ENCODE measurements at regions not wholly inside any gene's neighbourhood (a gene's known extent, or its start where the extent isn't known, plus 50 kb on each side); places are given as distances from the start of the nearest gene placed in this dataset.

DNA sequence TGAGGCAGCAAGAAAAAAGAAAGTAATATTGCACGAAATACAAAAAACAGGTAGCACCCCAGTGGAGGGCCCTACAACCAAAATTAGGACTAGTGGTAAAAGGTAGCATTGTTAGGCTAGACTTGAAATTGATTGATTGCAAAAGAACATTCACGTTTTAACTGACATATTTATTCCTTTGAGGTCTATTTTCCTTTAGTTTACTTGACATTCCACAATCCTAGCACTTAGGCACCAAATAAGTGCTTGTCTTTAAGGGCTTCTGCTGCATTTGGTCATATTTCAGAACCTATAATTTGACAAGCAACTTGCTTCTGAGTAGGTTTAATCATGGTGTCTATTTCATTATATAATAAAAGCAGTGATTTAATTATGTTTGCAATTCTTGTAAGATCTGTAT is 642.7 kb upstream of the AGTR1 start:
- DNase-seq (ENCODE audit: low read depth, low spot score) (no peak), FAIRE-seq (no peak), ATAC-seq (no peak)
- Histone ChIP-seq H3K36me3 (ENCODE audit: control insufficient read depth in 2 of 2, insufficient read depth in 2 of 2, low read length in 1 of 2) (no peaks in the 10 kb centered on the region), H3K4me1 (ENCODE audit: control insufficient read depth, insufficient read depth, low read length) (no peaks in the 10 kb centered on the region), H3K4me2 (ENCODE audit: control insufficient read depth, insufficient read depth) (no peak overlapping the region), H3K27ac (ENCODE audit: control insufficient read depth, insufficient read depth) (no peak overlapping the region), H2AFZ (ENCODE audit: control insufficient read depth, low read depth, low read length) (no peak overlapping the region), H3K9me3 (replicated peaks; ENCODE audit: control insufficient read depth, insufficient read depth, low read length) (no peaks in the 10 kb centered on the region), H4K20me1 (ENCODE audit: control insufficient read depth, insufficient read depth) (no peaks in the 10 kb centered on the region), H3K79me2 (ENCODE audit: control insufficient read depth, insufficient read depth, low read length) (no peaks in the 10 kb centered on the region), H3K9ac (ENCODE audit: control insufficient read depth, insufficient read depth, low read length) (no peak overlapping the region), H3K27me3 (replicated peaks in 1 of 2; ENCODE audit: control insufficient read depth in 2 of 2, insufficient read depth in 2 of 2, low read length in 1 of 2) (no peaks in the 10 kb centered on the region), H3K4me3 (no peak overlapping the region)
- ChIA-PET SMC1A (ENCODE audit: uncharacterized antibody, unreplicated experiment) (no interaction called here), RAD21 (ENCODE audit: unreplicated experiment) (no interaction called here), CTCF (no interaction called here), POLR2A (no interaction called here)
- intact Hi-C loops (cut with micrococcal nuclease; ENCODE audit: unreplicated experiment) = no loop called here
- TF ChIP-seq PAX8 (IDR thresholded peaks at IDR 0.05) = no peak
- TF ChIP-seq, protein P1, sequence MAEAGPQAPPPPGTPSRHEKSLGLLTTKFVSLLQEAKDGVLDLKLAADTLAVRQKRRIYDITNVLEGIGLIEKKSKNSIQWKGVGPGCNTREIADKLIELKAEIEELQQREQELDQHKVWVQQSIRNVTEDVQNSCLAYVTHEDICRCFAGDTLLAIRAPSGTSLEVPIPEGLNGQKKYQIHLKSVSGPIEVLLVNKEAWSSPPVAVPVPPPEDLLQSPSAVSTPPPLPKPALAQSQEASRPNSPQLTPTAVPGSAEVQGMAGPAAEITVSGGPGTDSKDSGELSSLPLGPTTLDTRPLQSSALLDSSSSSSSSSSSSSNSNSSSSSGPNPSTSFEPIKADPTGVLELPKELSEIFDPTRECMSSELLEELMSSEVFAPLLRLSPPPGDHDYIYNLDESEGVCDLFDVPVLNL (IDR thresholded peaks at IDR 0.05; ENCODE audit: low read depth, low read length) = no peak
- no peak for TF ChIP-seq TCF7 (IDR thresholded peaks at IDR 0.05; ENCODE audit: borderline replicate concordance)
- TF ChIP-seq FOXM1 (IDR thresholded peaks at IDR 0.05; ENCODE audit: low read depth, low read length) = no peak
- no peak for TF ChIP-seq HDAC2 (IDR thresholded peaks at IDR 0.05)
- no peak for TF ChIP-seq CHD4 (IDR thresholded peaks at IDR 0.05)
- TF ChIP-seq CHD2 (IDR thresholded peaks at IDR 0.05; ENCODE audit: borderline replicate concordance, low read depth, low read length) = no peak
- no TSS peak for BruUV-seq (replicated peaks)
- 4% methylated on average over 2 of the region's 2 CpGs for WGBS (ENCODE audit: insufficient coverage, insufficient replicate concordance, low lambda C conversion rate, missing lambda C conversion rate)
- in situ Hi-C loops (cut with MboI) = no loop called here

DNA sequence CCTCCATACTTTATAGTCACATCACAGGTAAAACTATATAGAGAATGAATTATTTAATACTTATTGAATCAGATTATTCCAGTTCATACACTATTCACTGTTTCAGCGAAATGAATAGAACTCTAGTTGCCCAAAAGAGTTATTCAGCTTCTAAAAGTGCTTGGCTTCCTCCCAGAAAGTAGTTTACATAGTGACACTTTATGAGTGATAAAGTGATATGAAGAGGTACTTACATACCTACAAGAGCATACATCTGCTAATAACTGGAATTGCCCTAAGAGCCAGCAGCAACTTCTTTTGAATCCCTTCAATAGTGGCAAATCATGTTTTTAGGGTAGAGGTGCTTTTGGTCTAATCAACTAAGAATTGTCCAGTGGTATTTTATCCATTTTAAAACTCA is 635.1 kb upstream of the AGTR1 start:
- Histone ChIP-seq H3K9me3 (replicated peaks; ENCODE audit: control insufficient read depth, insufficient read depth, low read length) (no peaks in the 10 kb centered on the region), H3K9ac (ENCODE audit: control insufficient read depth, insufficient read depth, low read length) (no peak overlapping the region), H3K4me3 (no peak overlapping the region), H3K4me2 (ENCODE audit: control insufficient read depth, insufficient read depth) (no peak overlapping the region), H4K20me1 (ENCODE audit: control insufficient read depth, insufficient read depth) (no peaks in the 10 kb centered on the region), H3K27me3 (replicated peaks in 1 of 2; ENCODE audit: control insufficient read depth in 2 of 2, insufficient read depth in 2 of 2, low read length in 1 of 2) (no peaks in the 10 kb centered on the region), H3K79me2 (ENCODE audit: control insufficient read depth, insufficient read depth, low read length) (no peaks in the 10 kb centered on the region), H3K27ac (ENCODE audit: control insufficient read depth, insufficient read depth) (no peak overlapping the region), H3K4me1 (ENCODE audit: control insufficient read depth, insufficient read depth, low read length) (no peaks in the 10 kb centered on the region), H3K36me3 (ENCODE audit: control insufficient read depth in 2 of 2, insufficient read depth in 2 of 2, low read length in 1 of 2) (no peaks in the 10 kb centered on the region), H2AFZ (ENCODE audit: control insufficient read depth, low read depth, low read length) (no peak overlapping the region)
- intact Hi-C loops (cut with micrococcal nuclease; ENCODE audit: unreplicated experiment) = no loop called here
- ChIA-PET POLR2A (no interaction called here), RAD21 (ENCODE audit: unreplicated experiment) (interaction anchor here (0.7 kb wide), 1 partner anchor 17 kb away, joined by 4 read pairs; no protein-coding TSS in a partner anchor), SMC1A (ENCODE audit: uncharacterized antibody, unreplicated experiment) (interaction anchor here (1.6 kb wide), 1 partner anchor 20 kb away, joined by 4 read pairs; no protein-coding TSS in a partner anchor), CTCF (no interaction called here)
- no TSS peak for BruUV-seq (replicated peaks)
- ATAC-seq = no peak
- DNase-seq (ENCODE audit: low read depth, low spot score) = no peak
- in situ Hi-C loops (cut with MboI) = no loop called here
- 0% methylated on average over 1 of the region's 1 CpG for WGBS (ENCODE audit: insufficient coverage, insufficient replicate concordance, low lambda C conversion rate, missing lambda C conversion rate)
- FAIRE-seq = no peak
- no peak for TF ChIP-seq MTA3 (IDR thresholded peaks at IDR 0.05; ENCODE audit: borderline replicate concordance, low read length)
- no peak for TF ChIP-seq HDAC2 (IDR thresholded peaks at IDR 0.05)
- TF ChIP-seq NBN (IDR thresholded peaks at IDR 0.05) = no peak
- TF ChIP-seq NFYB (IDR thresholded peaks at IDR 0.05; ENCODE audit: insufficient read depth, low read depth, low read length) = no peak
- no peak for TF ChIP-seq HDGF (IDR thresholded peaks at IDR 0.05)
- TF ChIP-seq PAX5 (IDR thresholded peaks at IDR 0.05; ENCODE audit: borderline replicate concordance, low read depth, low read length) = no peak
- TF ChIP-seq ATF7 (IDR thresholded peaks at IDR 0.05; ENCODE audit: low read depth) = no peak
- no peak for TF ChIP-seq POLR2A (IDR thresholded peaks at IDR 0.05; ENCODE audit: low read depth, low read length)
- no peak for TF ChIP-seq ESRRA (IDR thresholded peaks at IDR 0.05; ENCODE audit: low read length)
- no peak for TF ChIP-seq DPF2 (IDR thresholded peaks at IDR 0.05)
- TF ChIP-seq, protein P2, sequence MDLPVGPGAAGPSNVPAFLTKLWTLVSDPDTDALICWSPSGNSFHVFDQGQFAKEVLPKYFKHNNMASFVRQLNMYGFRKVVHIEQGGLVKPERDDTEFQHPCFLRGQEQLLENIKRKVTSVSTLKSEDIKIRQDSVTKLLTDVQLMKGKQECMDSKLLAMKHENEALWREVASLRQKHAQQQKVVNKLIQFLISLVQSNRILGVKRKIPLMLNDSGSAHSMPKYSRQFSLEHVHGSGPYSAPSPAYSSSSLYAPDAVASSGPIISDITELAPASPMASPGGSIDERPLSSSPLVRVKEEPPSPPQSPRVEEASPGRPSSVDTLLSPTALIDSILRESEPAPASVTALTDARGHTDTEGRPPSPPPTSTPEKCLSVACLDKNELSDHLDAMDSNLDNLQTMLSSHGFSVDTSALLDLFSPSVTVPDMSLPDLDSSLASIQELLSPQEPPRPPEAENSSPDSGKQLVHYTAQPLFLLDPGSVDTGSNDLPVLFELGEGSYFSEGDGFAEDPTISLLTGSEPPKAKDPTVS (IDR thresholded peaks at IDR 0.05; ENCODE audit: low read depth, low read length) = no peak
- TF ChIP-seq NFXL1 (IDR thresholded peaks at IDR 0.05; ENCODE audit: borderline replicate concordance) = no peak
- TF ChIP-seq, protein P3, sequence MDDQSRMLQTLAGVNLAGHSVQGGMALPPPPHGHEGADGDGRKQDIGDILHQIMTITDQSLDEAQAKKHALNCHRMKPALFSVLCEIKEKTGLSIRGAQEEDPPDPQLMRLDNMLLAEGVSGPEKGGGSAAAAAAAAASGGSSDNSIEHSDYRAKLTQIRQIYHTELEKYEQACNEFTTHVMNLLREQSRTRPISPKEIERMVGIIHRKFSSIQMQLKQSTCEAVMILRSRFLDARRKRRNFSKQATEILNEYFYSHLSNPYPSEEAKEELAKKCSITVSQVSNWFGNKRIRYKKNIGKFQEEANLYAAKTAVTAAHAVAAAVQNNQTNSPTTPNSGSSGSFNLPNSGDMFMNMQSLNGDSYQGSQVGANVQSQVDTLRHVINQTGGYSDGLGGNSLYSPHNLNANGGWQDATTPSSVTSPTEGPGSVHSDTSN (IDR thresholded peaks at IDR 0.05; ENCODE audit: insufficient replicate concordance, low read depth, low read length) = no peak
